MM.1S (cell line): ENCODE measurements at regions not wholly inside any gene's neighbourhood (a gene's known extent, or its start where the extent isn't known, plus 50 kb on each side); places are given as distances from the start of the nearest gene placed in this dataset.

Experiments
- EZH2 ChIP-seq: fragments of 300-600 bp; sonication (generic); optimal IDR thresholded peaks from 2 replicates; pipeline ENCODE3; 2017; ENCODE audit warnings: low read depth, mild to moderate bottlenecking, antibody characterized with exemption, low read length, mixed read lengths
- EZH2phosphoT487 ChIP-seq: fragments of 300-600 bp; sonication (generic); IDR thresholded peaks from 2 replicates; pipeline ENCODE4 v1.6.1; 2018; ENCODE audit warnings: antibody characterized with exemption, low read length
- TF ChIP-seq, protein P1 (sequence below): fragments of 300-600 bp; sonication (generic); IDR thresholded peaks from 2 replicates; pipeline ENCODE4 v1.5.1; 2016; ENCODE audit warnings: antibody characterized with exemption, low read length, mixed read lengths

- TF ChIP-seq, protein P1, sequence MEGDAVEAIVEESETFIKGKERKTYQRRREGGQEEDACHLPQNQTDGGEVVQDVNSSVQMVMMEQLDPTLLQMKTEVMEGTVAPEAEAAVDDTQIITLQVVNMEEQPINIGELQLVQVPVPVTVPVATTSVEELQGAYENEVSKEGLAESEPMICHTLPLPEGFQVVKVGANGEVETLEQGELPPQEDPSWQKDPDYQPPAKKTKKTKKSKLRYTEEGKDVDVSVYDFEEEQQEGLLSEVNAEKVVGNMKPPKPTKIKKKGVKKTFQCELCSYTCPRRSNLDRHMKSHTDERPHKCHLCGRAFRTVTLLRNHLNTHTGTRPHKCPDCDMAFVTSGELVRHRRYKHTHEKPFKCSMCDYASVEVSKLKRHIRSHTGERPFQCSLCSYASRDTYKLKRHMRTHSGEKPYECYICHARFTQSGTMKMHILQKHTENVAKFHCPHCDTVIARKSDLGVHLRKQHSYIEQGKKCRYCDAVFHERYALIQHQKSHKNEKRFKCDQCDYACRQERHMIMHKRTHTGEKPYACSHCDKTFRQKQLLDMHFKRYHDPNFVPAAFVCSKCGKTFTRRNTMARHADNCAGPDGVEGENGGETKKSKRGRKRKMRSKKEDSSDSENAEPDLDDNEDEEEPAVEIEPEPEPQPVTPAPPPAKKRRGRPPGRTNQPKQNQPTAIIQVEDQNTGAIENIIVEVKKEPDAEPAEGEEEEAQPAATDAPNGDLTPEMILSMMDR, result no peak
- TF ChIP-seq EZH2 (no peak), EZH2phosphoT487 (no peak)
Observed at GRCh38 chr13:104025303-104025702, 959.1 kb upstream of the SLC10A2 start.
